Neural progenitor cell (in vitro differentiated cells): ENCODE measurements at regions not wholly inside any gene's neighbourhood (a gene's known extent, or its start where the extent isn't known, plus 50 kb on each side); places are given as distances from the start of the nearest gene placed in this dataset.

ENCODE experiments used
- DNase-seq: peaks from one replicate; pipeline ENCODE4 v3.0.0-alpha.2; 2016; ENCODE audit warnings: low spot score
- H2AFZ ChIP-seq: fragments of 200-600 bp; sonication (generic); replicated peaks from 2 replicates; pipeline ENCODE4 v1.6.1; 2016; ENCODE audit warnings: antibody characterized with exemption
- H3F3A ChIP-seq: fragments of 200-600 bp; sonication (generic); 2 replicates; pipeline ENCODE4 v1.6.1; 2016; ENCODE audit warnings: antibody characterized with exemption, low read depth
- H3K27ac ChIP-seq: fragments of 200-600 bp; sonication (generic); 2 replicates; pipeline ENCODE4 v1.5.1; 2016; ENCODE audit warnings: mild to moderate bottlenecking
- H3K27me3 ChIP-seq: fragments of 200-600 bp; sonication (generic); 2 replicates; pipeline ENCODE4 v1.6.1; 2016; ENCODE audit warnings: mild to moderate bottlenecking, moderate library complexity
- H3K36me3 ChIP-seq: fragments of 200-600 bp; sonication (generic); 2 replicates; pipeline ENCODE4 v1.5.1; 2016
- H3K4me1 ChIP-seq: fragments of 200-600 bp; sonication (generic); 2 replicates; pipeline ENCODE4 v1.6.1; 2016; ENCODE audit warnings: mixed run types
- H3K4me2 ChIP-seq: fragments of 200-600 bp; sonication (generic); 2 replicates; pipeline ENCODE4 v1.6.1; 2016
- H3K4me3 ChIP-seq: fragments of 200-600 bp; sonication (generic); 2 replicates; pipeline ENCODE4 v1.5.1; 2016
- H3K79me2 ChIP-seq: fragments of 200-600 bp; sonication (generic); 2 replicates; pipeline ENCODE4 v1.6.1; 2016; ENCODE audit warnings: low read depth
- H3K9ac ChIP-seq: fragments of 200-600 bp; sonication (generic); 2 replicates; pipeline ENCODE4 v1.6.1; 2016
- H3K9me3 ChIP-seq: fragments of 200-600 bp; sonication (generic); 2 replicates; pipeline ENCODE4 v1.5.1; 2016; ENCODE audit warnings: low read depth
- H4K20me1 ChIP-seq: fragments of 200-600 bp; sonication (generic); 2 replicates; pipeline ENCODE4 v1.6.1; 2016; ENCODE audit warnings: low read depth
- H3K27ac Mint-ChIP-seq: 3 replicates; pipeline ENCODE4 v1.8.0; 2021; ENCODE audit warnings: mixed read lengths
- H3K27me3 Mint-ChIP-seq: 2 replicates; pipeline ENCODE4 v1.8.0; 2022; ENCODE audit warnings: low read depth, mild to moderate bottlenecking, inconsistent platforms, moderate library complexity, mixed read lengths; ENCODE audit not compliant: insufficient read depth
- H3K36me3 Mint-ChIP-seq: 3 replicates; pipeline ENCODE4 v1.8.0; 2021; ENCODE audit warnings: mixed read lengths
- H3K4me1 Mint-ChIP-seq: 3 replicates; pipeline ENCODE4 v1.8.0; 2021; ENCODE audit warnings: mixed read lengths
- H3K4me3 Mint-ChIP-seq: 3 replicates; pipeline ENCODE4 v1.8.0; 2021; ENCODE audit warnings: mild to moderate bottlenecking, moderate library complexity, mixed read lengths
- H3K9me3 Mint-ChIP-seq: 3 replicates; pipeline ENCODE4 v1.8.0; 2020; ENCODE audit warnings: mixed read lengths
- CTCF ChIP-seq: fragments of 200-600 bp; sonication (generic); IDR thresholded peaks from 2 replicates; pipeline ENCODE4 v1.5.1; 2017; ENCODE audit warnings: antibody characterized with exemption, mild to moderate bottlenecking
- EZH2 ChIP-seq: fragments of 200-600 bp; sonication (generic); IDR thresholded peaks from 2 replicates; pipeline ENCODE4 v1.6.1; 2017; ENCODE audit warnings: antibody characterized with exemption, mild to moderate bottlenecking, moderate library complexity
- EZH2phosphoT487 ChIP-seq: fragments of 200-600 bp; sonication (generic); IDR thresholded peaks from 2 replicates; pipeline ENCODE4 v1.6.1; 2017; ENCODE audit warnings: antibody characterized with exemption

DNA sequence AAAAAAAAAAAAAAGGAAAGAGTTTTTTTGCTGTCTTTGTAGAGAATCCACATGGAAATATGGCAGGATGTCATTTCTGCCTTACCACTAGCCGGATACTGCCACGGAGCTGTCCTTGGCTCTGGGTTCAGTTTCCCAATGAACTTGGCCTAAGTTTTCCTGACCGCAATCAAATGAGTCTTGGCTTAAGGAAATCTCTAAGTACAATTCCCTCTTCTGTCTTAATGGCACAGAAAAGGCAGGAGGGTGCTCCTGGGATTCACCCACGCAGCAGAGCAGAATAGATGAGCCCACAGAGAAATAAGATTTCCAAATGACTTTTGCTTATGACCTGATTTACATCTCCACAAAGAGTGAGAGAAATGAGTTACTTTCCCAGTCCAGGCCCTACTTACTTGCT is 284.0 kb upstream of the VLDLR start:
- Mint-ChIP-seq H3K27ac (no peak overlapping the region), H3K36me3 (no peaks in the 10 kb centered on the region), H3K4me1 (peaks cover 7% of the 10 kb centered on the region), H3K4me3 (no peak overlapping the region), H3K9me3 (no peaks in the 10 kb centered on the region), H3K27me3 (no peaks in the 10 kb centered on the region)
- no peaks in the 10 kb centered on the region for H3K79me2 ChIP-seq
- no peaks in the 10 kb centered on the region for H4K20me1 ChIP-seq
- H3K27me3 ChIP-seq: no peaks in the 10 kb centered on the region
- no peak overlapping the region for H3K9ac ChIP-seq
- no peak overlapping the region for H3K4me2 ChIP-seq
- DNase-seq: no peak
- no peaks in the 10 kb centered on the region for H3K9me3 ChIP-seq
- H3K4me3 ChIP-seq: no peak overlapping the region
- peaks cover 4% of the 10 kb centered on the region for H3F3A ChIP-seq
- H2AFZ ChIP-seq: no peak overlapping the region
- H3K36me3 ChIP-seq: no peaks in the 10 kb centered on the region
- TF ChIP-seq EZH2phosphoT487: no peak
- no peak for TF ChIP-seq EZH2
- no peak for TF ChIP-seq CTCF
- peaks cover 5% of the 10 kb centered on the region for H3K4me1 ChIP-seq
- no peak overlapping the region for H3K27ac ChIP-seq

- peaks cover under 1% of the 10 kb centered on the region for H3K4me1 Mint-ChIP-seq
- H3K4me3 ChIP-seq: no peak overlapping the region
- no peaks in the 10 kb centered on the region for H3K79me2 ChIP-seq
- H3K27me3 Mint-ChIP-seq: no peaks in the 10 kb centered on the region
- H3F3A ChIP-seq: no peaks in the 10 kb centered on the region
- no peaks in the 10 kb centered on the region for H3K9me3 ChIP-seq
- no peaks in the 10 kb centered on the region for H3K9me3 Mint-ChIP-seq
- H3K36me3 Mint-ChIP-seq: no peaks in the 10 kb centered on the region
- TF ChIP-seq EZH2 (no peak), EZH2phosphoT487 (no peak), CTCF (no peak)
- no peak overlapping the region for H2AFZ ChIP-seq
- H3K27ac ChIP-seq: no peak overlapping the region
- H3K36me3 ChIP-seq: no peaks in the 10 kb centered on the region
- no peak overlapping the region for H3K9ac ChIP-seq
- no peak for DNase-seq
- H3K4me1 ChIP-seq: no peaks in the 10 kb centered on the region
- H3K4me3 Mint-ChIP-seq: no peak overlapping the region
- H3K27ac Mint-ChIP-seq: no peak overlapping the region
- no peaks in the 10 kb centered on the region for H4K20me1 ChIP-seq
- no peaks in the 10 kb centered on the region for H3K27me3 ChIP-seq
- no peak overlapping the region for H3K4me2 ChIP-seq
These were observed 282.7 kb upstream of the VLDLR start for GRCh38 chr9:2338777-2339365.

DNA sequence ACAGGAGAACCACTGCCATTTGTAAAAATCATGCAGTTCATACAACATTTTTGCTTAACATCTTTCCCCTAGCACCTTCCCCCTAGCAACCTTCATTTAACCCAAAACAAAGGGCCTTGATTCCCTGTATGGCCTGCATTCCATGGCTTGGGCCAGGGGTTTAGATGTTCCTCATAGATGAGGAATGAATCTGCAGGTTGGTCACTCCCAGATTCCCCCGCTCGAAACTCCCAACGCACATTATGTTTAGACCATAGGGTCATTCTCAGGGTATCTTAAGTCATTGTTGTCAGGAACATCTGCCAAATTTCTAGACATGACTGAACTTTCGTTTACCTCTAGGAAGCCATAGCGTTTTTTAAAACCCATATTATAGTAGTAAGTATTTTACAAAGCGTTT is 282.2 kb upstream of the VLDLR start:
- no peak overlapping the region for H3K4me2 ChIP-seq
- H3K9me3 Mint-ChIP-seq: no peaks in the 10 kb centered on the region
- H2AFZ ChIP-seq: no peak overlapping the region
- no peak overlapping the region for H3K27ac Mint-ChIP-seq
- no peaks in the 10 kb centered on the region for H3K36me3 ChIP-seq
- no peaks in the 10 kb centered on the region for H3K4me1 ChIP-seq
- no peak overlapping the region for H3K4me3 Mint-ChIP-seq
- H3K27me3 ChIP-seq: no peaks in the 10 kb centered on the region
- no peaks in the 10 kb centered on the region for H3K36me3 Mint-ChIP-seq
- no peak for TF ChIP-seq EZH2
- no peak for TF ChIP-seq EZH2phosphoT487
- no peak for TF ChIP-seq CTCF
- no peaks in the 10 kb centered on the region for H4K20me1 ChIP-seq
- DNase-seq: no peak
- H3K9ac ChIP-seq: no peak overlapping the region
- no peaks in the 10 kb centered on the region for H3F3A ChIP-seq
- H3K27me3 Mint-ChIP-seq: no peaks in the 10 kb centered on the region
- H3K4me1 Mint-ChIP-seq: no peaks in the 10 kb centered on the region
- no peaks in the 10 kb centered on the region for H3K9me3 ChIP-seq
- no peak overlapping the region for H3K27ac ChIP-seq
- no peak overlapping the region for H3K4me3 ChIP-seq
- no peaks in the 10 kb centered on the region for H3K79me2 ChIP-seq
